Neural crest cell (in vitro differentiated cells): ENCODE measurements at regions not wholly inside any gene's neighbourhood (a gene's known extent, or its start where the extent isn't known, plus 50 kb on each side); places are given as distances from the start of the nearest gene placed in this dataset.

ENCODE experiments used
- DNase-seq: peaks from one replicate; pipeline ENCODE4 v3.0.0; 2021; ENCODE audit warnings: low read depth, mixed read lengths, low spot score
- H3K27ac Mint-ChIP-seq: one replicate; pipeline ENCODE4 v1.8.0; 2021; ENCODE audit warnings: mild to moderate bottlenecking, mixed read lengths; ENCODE audit not compliant: unreplicated experiment
- H3K27me3 Mint-ChIP-seq: 2 replicates; pipeline ENCODE4 v1.8.0; 2021; ENCODE audit warnings: low read depth, mild to moderate bottlenecking, mixed read lengths
- H3K36me3 Mint-ChIP-seq: 2 replicates; pipeline ENCODE4 v1.8.0; 2021; ENCODE audit warnings: low read depth, mild to moderate bottlenecking, mixed read lengths
- H3K4me1 Mint-ChIP-seq: 2 replicates; pipeline ENCODE4 v1.8.0; 2021; ENCODE audit warnings: mixed read lengths
- H3K4me3 Mint-ChIP-seq: one replicate; pipeline ENCODE4 v1.8.0; 2021; ENCODE audit warnings: mild to moderate bottlenecking, mixed read lengths
- H3K9me3 Mint-ChIP-seq: 2 replicates; pipeline ENCODE4 v1.8.0; 2021; ENCODE audit warnings: mixed read lengths
- TF ChIP-seq, protein P1 (sequence below): fragments of 200-600 bp; sonication (generic); conservative IDR thresholded peaks from 2 replicates; pipeline ENCODE4 v1.5.0; 2021; ENCODE audit warnings: antibody characterized with exemption, mild to moderate bottlenecking

DNA sequence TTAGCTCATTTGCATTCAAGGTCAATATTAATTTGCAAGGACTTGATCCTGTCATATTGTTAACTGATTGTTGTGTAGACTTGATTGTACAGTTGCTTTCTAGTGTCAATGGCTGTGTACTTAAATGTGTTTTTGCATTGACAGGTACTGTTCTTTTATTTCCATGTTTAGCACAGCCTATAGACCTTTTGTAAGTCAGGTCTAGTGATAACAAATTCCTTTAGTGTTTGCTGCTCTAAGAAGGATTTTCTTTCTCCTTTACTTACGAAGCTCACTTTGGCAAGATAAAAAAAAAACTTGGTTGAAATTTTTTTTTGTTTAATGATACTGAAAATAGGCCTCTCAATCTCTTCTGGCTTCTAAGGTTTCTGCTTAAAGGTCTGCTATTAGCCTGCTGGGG lies 942.3 kb downstream of the QKI start:
- no peak overlapping the region for H3K27ac Mint-ChIP-seq
- no peak for DNase-seq
- TF ChIP-seq, protein P1, sequence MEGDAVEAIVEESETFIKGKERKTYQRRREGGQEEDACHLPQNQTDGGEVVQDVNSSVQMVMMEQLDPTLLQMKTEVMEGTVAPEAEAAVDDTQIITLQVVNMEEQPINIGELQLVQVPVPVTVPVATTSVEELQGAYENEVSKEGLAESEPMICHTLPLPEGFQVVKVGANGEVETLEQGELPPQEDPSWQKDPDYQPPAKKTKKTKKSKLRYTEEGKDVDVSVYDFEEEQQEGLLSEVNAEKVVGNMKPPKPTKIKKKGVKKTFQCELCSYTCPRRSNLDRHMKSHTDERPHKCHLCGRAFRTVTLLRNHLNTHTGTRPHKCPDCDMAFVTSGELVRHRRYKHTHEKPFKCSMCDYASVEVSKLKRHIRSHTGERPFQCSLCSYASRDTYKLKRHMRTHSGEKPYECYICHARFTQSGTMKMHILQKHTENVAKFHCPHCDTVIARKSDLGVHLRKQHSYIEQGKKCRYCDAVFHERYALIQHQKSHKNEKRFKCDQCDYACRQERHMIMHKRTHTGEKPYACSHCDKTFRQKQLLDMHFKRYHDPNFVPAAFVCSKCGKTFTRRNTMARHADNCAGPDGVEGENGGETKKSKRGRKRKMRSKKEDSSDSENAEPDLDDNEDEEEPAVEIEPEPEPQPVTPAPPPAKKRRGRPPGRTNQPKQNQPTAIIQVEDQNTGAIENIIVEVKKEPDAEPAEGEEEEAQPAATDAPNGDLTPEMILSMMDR, result no peak
- H3K36me3 Mint-ChIP-seq, result peaks cover 31% of the 10 kb centered on the region
- H3K9me3 Mint-ChIP-seq, result peaks cover 29% of the 10 kb centered on the region
- peaks cover 7% of the 10 kb centered on the region for H3K4me1 Mint-ChIP-seq
- no peak overlapping the region for H3K4me3 Mint-ChIP-seq
- H3K27me3 Mint-ChIP-seq, result no peaks in the 10 kb centered on the region

DNA sequence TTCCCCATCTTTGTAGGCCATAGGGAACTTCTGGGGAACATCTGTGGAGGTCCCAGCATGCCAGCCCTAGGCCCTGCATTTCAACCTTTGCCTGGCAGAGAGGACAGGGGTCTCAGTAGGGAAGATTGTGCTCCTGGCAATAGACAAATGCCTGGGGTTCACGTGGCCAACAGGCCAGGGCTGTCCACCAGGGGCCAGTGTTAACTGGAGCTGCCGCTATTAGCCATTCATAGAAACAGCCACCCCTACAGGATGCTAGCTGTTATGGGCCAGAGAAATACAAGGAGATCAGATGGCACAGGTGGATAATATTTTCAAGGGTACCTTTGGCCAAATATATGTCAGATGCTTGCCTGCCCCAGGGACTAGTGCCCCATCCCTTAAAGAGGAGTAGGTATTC lies 932.9 kb downstream of the QKI start:
- no peak for DNase-seq
- no peak overlapping the region for H3K27ac Mint-ChIP-seq
- no peaks in the 10 kb centered on the region for H3K27me3 Mint-ChIP-seq
- H3K9me3 Mint-ChIP-seq, result no peaks in the 10 kb centered on the region
- peaks cover under 1% of the 10 kb centered on the region for H3K36me3 Mint-ChIP-seq
- no peak overlapping the region for H3K4me3 Mint-ChIP-seq
- H3K4me1 Mint-ChIP-seq, result peaks cover 49% of the 10 kb centered on the region
- TF ChIP-seq, protein P1, result no peak

DNA sequence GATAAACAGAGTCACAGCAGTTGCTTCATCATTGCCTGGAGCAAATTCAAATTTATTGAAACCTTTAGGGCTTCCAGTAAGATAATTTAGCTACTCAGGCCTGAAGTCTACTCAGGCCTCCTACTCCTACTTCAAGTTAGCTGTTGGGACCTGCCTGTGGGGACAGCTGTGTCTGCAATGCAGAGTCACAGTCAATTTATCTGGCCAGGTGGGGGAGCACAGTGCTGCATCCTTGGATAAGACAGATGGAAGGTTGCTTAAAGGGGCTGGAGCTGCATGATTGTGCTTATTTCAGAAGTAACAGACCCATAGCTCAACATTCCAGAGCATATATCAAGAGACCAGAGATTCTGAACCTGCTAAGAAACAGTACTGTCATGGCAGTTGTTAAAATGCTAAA lies 932.1 kb downstream of the QKI start:
- peaks cover 50% of the 10 kb centered on the region for H3K4me1 Mint-ChIP-seq
- H3K36me3 Mint-ChIP-seq, result peaks cover 2% of the 10 kb centered on the region
- TF ChIP-seq, protein P1, result no peak
- H3K27me3 Mint-ChIP-seq, result no peaks in the 10 kb centered on the region
- H3K4me3 Mint-ChIP-seq, result no peak overlapping the region
- H3K9me3 Mint-ChIP-seq, result no peaks in the 10 kb centered on the region
- peak overlapping the region; percentile 44 for H3K27ac Mint-ChIP-seq
- no peak for DNase-seq

DNA sequence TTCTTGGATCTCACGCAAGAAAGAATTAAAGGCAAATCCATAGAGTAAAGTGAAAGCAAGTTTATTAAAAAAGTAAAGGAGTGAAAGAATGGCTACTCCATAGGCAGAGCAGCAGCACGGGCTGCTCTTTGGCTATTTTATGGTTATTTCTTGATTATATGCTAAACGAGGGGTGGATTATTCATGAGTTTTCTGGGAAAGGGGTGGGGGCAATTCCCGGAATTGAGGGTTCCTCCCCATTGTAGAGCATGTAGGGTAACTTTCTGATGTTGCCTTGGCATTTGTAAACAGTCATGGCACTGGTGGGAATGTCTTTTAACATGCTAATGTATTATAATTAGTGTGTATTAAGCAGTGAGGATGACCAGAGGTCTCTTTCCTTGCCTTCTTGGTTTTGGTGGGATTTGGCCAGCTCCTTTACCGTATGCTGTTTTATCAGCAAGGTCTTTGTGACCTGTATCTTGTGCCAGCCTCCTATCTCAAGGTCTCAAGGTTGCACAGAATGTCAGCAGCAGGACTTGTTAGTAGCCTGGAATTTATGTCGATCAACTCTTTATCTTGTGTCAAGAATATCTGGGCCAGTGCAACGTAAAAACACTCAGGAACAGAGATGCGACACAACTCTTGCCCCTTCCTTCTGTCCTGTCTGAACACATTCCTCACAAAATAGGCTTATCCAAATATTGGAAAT lies 931.4 kb downstream of the QKI start:
- Mint-ChIP-seq H3K9me3 (no peaks in the 10 kb centered on the region), H3K27me3 (no peaks in the 10 kb centered on the region), H3K4me1 (peaks cover 50% of the 10 kb centered on the region), H3K27ac (peak overlapping the region; percentile 65), H3K4me3 (peak overlapping the region; percentile 14), H3K36me3 (peaks cover 2% of the 10 kb centered on the region)
- no peak for DNase-seq
- TF ChIP-seq, protein P1, result no peak

DNA sequence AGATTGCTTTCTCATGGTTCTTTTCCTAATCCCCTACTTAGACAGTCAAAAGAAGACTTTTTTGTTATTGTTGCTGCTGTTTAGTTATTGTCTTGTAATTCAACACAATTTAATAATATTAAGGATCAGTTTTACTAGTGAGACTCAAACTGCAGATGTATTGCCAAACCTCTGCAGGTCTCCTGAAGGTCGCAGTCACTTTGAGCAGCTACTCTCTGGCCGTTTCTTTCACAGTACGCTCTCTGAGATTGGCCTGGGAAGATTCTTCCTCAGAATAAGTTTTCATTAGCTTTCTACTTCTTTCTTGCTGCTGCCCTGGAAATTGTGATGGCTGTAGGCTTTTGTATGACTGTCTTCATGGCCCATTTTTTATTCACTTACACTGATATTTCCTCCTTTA lies 930.8 kb downstream of the QKI start:
- TF ChIP-seq, protein P1, result no peak
- peaks cover 2% of the 10 kb centered on the region for H3K36me3 Mint-ChIP-seq
- no peak overlapping the region for H3K4me3 Mint-ChIP-seq
- H3K9me3 Mint-ChIP-seq, result no peaks in the 10 kb centered on the region
- H3K27me3 Mint-ChIP-seq, result no peaks in the 10 kb centered on the region
- DNase-seq, result no peak
- peaks cover 50% of the 10 kb centered on the region for H3K4me1 Mint-ChIP-seq
- peak overlapping the region; percentile 65 for H3K27ac Mint-ChIP-seq
